ENCODE measurements at regions not wholly inside any gene's neighbourhood (a gene's known extent, or its start where the extent isn't known, plus 50 kb on each side); places are given as distances from the start of the nearest gene placed in this dataset.

DNA sequence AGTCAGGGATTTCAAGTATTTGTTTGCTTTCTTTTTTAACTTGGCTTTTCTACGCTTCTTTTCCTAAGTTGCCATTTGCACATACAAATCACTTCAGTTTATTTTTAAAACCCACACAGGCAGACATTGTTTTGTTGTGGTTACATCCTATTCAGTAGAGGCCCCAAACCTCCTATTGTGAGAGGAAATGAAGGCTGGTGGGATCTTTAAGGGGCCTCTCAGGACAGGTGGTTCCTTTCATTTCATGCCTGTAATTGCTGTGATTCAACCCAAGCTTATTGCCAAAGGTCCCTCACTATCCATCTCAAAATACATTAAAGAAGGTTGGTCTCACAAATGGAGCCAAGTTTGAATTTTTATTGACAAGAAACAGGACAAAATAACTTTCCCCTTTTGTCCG lies 257.1 kb downstream of the ADAMTS20 start:
- Histone ChIP-seq H3K4me1 (ENCODE audit: control insufficient read depth, insufficient read depth, low read length) (peaks cover 6% of the 10 kb centered on the region), H3K27me3 (replicated peaks; ENCODE audit: control insufficient read depth, insufficient read depth, low read length) (no peaks in the 10 kb centered on the region), H3K9ac (ENCODE audit: low read length) (no peak overlapping the region), H3K9me3 (ENCODE audit: control insufficient read depth, low read length) (no peaks in the 10 kb centered on the region), H3K36me3 (ENCODE audit: control insufficient read depth, insufficient read depth, low read length, severe bottlenecking) (no peaks in the 10 kb centered on the region), H3K4me3 (ENCODE audit: low read length) (no peak overlapping the region)
- DNase-seq (ENCODE audit: low read depth): no peak

DNA sequence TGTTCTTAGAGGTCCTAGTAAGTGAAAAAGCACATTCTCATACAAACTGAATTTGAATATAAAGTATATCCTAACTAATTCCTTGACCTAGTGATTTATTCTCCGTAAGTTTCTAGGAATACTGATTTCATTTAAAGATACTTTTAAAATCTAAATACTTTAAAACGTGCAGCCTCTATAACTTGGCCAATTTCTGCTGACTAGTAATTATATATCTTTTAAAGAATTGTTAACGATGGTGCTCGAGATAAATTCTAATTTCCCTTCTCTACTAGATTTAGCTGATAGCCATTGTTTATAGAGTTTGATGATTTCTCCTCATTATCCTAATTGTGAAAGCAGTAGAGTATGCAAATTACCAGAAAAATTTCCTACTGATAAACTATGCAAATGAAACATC lies 257.9 kb downstream of the ADAMTS20 start:
- no peak for DNase-seq (ENCODE audit: low read depth)

DNA sequence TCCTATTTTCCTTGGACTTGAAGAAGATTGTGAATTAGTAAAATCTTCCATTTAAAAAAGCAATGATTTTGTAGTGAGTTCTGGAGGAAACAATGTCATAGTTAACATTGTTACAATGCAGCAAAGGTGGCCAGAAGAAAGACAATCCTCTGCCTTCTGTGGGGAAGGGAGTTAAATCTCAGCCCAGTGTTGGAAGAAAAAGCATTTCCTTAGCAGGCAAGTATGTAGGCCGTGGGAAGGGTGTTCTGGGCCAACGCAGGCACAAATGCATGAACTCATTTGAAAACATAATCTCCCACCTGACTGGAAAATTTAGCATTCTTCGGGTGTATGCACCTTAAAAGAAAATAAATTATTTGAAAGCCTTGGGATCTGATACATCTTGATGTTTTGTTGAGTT lies 258.6 kb downstream of the ADAMTS20 start:
- Histone ChIP-seq H3K4me1 (ENCODE audit: control insufficient read depth, insufficient read depth, low read length) (peaks cover 18% of the 10 kb centered on the region), H3K9ac (ENCODE audit: low read length) (no peak overlapping the region), H3K4me3 (ENCODE audit: low read length) (no peak overlapping the region), H3K36me3 (ENCODE audit: control insufficient read depth, insufficient read depth, low read length, severe bottlenecking) (no peaks in the 10 kb centered on the region), H3K27me3 (replicated peaks; ENCODE audit: control insufficient read depth, insufficient read depth, low read length) (no peaks in the 10 kb centered on the region), H3K9me3 (ENCODE audit: control insufficient read depth, low read length) (no peaks in the 10 kb centered on the region)
- no peak for DNase-seq (ENCODE audit: low read depth)

More for the DNA sequence above, 257.9 kb downstream of the ADAMTS20 start:
- Histone ChIP-seq H3K9me3 (ENCODE audit: control insufficient read depth, low read length) (no peaks in the 10 kb centered on the region), H3K27me3 (replicated peaks; ENCODE audit: control insufficient read depth, insufficient read depth, low read length) (no peaks in the 10 kb centered on the region), H3K4me3 (ENCODE audit: low read length) (no peak overlapping the region), H3K36me3 (ENCODE audit: control insufficient read depth, insufficient read depth, low read length, severe bottlenecking) (no peaks in the 10 kb centered on the region), H3K9ac (ENCODE audit: low read length) (no peak overlapping the region), H3K4me1 (ENCODE audit: control insufficient read depth, insufficient read depth, low read length) (peaks cover 12% of the 10 kb centered on the region)

DNA sequence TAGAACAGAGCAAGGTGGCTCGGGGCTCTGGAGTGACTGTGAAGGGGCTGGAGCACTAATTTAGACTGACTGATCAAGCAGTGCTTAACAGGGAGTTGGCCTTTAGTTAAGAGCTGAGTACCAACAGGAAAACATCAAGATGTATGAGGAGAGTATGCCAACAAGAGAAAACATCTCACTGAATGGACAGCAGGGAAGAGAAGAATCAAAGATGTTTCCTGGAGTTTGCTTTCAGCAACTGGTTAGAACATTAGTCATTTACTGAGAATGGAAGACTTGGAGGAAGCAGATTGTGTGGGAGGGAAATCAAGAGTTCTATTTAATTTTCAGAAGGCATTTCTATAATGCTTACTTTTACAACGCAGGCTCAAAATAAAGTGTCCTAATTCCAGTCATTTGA lies 259.3 kb downstream of the ADAMTS20 start:
- H3K36me3 ChIP-seq (ENCODE audit: control insufficient read depth, insufficient read depth, low read length, severe bottlenecking): no peaks in the 10 kb centered on the region
- peaks cover 18% of the 10 kb centered on the region for H3K4me1 ChIP-seq (ENCODE audit: control insufficient read depth, insufficient read depth, low read length)
- H3K27me3 ChIP-seq (replicated peaks; ENCODE audit: control insufficient read depth, insufficient read depth, low read length): no peaks in the 10 kb centered on the region
- DNase-seq (ENCODE audit: low read depth): peak; percentile 69
- no peak overlapping the region for H3K4me3 ChIP-seq (ENCODE audit: low read length)
- H3K9me3 ChIP-seq (ENCODE audit: control insufficient read depth, low read length): no peaks in the 10 kb centered on the region
- no peak overlapping the region for H3K9ac ChIP-seq (ENCODE audit: low read length)

DNA sequence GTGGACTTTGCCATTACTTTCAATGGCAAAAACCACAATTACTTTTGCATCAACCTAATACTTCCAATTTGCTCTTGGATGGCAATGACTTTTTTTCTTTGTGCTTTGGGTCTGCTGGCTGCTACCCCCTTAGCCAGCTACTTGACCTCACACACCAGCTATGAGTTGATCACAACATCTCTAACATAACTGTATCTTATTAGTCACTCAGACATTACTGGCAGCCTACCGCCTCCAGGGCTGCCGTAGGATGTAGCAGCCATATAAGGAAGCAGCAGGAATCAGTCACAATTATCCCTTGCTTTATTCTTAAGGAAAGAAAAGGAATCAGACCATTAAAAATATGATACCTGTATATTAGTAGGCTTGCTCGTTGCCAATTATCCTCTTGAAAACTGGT lies 260.5 kb downstream of the ADAMTS20 start:
- Histone ChIP-seq H3K9me3 (ENCODE audit: control insufficient read depth, low read length) (no peaks in the 10 kb centered on the region), H3K4me3 (ENCODE audit: low read length) (no peak overlapping the region), H3K27me3 (replicated peaks; ENCODE audit: control insufficient read depth, insufficient read depth, low read length) (no peaks in the 10 kb centered on the region), H3K9ac (ENCODE audit: low read length) (no peak overlapping the region), H3K36me3 (ENCODE audit: control insufficient read depth, insufficient read depth, low read length, severe bottlenecking) (no peaks in the 10 kb centered on the region), H3K4me1 (ENCODE audit: control insufficient read depth, insufficient read depth, low read length) (peaks cover 18% of the 10 kb centered on the region)
- peak; percentile 44 for DNase-seq (ENCODE audit: low read depth)

DNA sequence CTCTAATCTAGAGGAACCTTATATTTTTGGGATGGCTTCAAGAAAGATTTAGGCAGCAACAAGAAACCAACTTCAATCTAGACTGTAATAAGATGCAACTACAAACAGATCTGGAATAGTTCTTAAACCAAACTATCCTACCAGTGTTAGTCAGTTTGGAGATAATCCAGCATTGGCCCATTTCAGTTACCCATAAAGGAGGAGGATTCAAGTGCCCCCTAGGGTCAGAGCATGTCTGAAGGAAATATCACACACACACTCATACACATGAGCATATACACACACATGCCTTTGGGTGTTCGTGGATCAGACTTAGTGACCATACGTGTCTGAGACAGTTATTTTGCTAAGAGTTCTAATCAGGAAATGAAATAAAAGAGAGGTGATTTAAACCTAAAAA lies 261.2 kb downstream of the ADAMTS20 start:
- DNase-seq (ENCODE audit: low read depth): no peak
- Histone ChIP-seq H3K4me3 (ENCODE audit: low read length) (no peak overlapping the region), H3K9ac (ENCODE audit: low read length) (no peak overlapping the region), H3K9me3 (ENCODE audit: control insufficient read depth, low read length) (no peaks in the 10 kb centered on the region), H3K4me1 (ENCODE audit: control insufficient read depth, insufficient read depth, low read length) (peaks cover 18% of the 10 kb centered on the region), H3K36me3 (ENCODE audit: control insufficient read depth, insufficient read depth, low read length, severe bottlenecking) (no peaks in the 10 kb centered on the region), H3K27me3 (replicated peaks; ENCODE audit: control insufficient read depth, insufficient read depth, low read length) (no peaks in the 10 kb centered on the region)

DNA sequence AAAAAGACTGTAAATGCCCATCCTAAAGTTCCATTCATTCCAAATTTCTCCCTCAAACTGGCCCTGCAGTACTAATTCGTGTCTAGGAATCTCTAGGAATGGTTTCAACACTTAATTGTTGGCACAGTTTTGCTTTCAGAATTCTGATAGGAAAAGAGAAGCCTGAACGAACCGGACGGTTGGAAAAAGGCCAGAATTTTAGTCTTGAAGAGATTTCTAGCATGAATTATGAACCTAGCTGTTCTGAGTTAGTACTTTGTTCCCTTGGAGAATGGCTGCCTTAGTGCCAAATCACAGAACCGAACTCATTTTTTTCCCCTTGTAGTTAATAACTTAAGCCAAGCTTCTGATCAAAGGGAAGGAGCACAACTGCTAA lies 262.6 kb downstream of the ADAMTS20 start:
- H3K4me3 ChIP-seq (ENCODE audit: low read length): peak overlapping the region; percentile 60
- no peak overlapping the region for H3K9ac ChIP-seq (ENCODE audit: low read length)
- no peaks in the 10 kb centered on the region for H3K27me3 ChIP-seq (replicated peaks; ENCODE audit: control insufficient read depth, insufficient read depth, low read length)
- peaks cover 32% of the 10 kb centered on the region for H3K4me1 ChIP-seq (ENCODE audit: control insufficient read depth, insufficient read depth, low read length)
- H3K36me3 ChIP-seq (ENCODE audit: control insufficient read depth, insufficient read depth, low read length, severe bottlenecking): no peaks in the 10 kb centered on the region
- H3K9me3 ChIP-seq (ENCODE audit: control insufficient read depth, low read length): no peaks in the 10 kb centered on the region
- DNase-seq (ENCODE audit: low read depth): peak; percentile 57

DNA sequence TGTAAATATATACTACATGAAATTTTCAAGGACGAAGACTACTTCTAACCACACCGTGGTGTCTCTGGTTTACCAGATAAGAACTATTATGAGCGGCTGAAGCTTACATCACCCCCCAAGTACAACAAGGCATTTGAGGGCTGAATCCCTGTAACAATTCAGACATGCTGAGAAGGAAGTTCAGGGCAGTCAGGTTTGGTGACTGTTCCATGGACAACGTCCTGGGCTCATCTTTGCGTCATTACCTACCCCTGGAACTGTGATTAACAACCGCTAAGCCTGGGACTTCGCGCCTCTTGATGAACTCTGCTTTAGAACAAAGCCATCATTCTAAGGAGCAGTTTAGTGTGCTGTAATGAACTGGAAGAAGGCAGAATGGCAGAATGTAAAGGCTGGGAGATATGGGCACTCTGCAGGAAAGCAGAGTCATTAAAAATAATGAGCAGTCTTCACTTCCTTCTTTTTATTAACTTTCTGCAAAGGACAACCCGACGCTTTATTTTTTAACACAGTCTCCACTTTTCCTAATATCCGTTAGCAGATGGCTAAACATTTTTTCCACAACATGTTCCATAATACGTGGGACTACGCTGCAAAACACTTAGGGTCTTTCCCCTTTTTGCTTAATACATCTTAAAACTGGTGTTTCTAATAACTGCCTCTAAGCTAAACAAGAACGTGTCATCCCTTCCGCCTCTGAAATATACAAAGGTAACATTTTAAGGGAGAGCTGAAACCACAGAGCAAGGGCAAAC lies 263.2 kb downstream of the ADAMTS20 start:
- no peak overlapping the region for H3K9ac ChIP-seq (ENCODE audit: low read length)
- H3K27me3 ChIP-seq (replicated peaks; ENCODE audit: control insufficient read depth, insufficient read depth, low read length): no peaks in the 10 kb centered on the region
- H3K4me3 ChIP-seq (ENCODE audit: low read length): peak overlapping the region; percentile 60
- H3K4me1 ChIP-seq (ENCODE audit: control insufficient read depth, insufficient read depth, low read length): peaks cover 37% of the 10 kb centered on the region
- no peaks in the 10 kb centered on the region for H3K9me3 ChIP-seq (ENCODE audit: control insufficient read depth, low read length)
- no peaks in the 10 kb centered on the region for H3K36me3 ChIP-seq (ENCODE audit: control insufficient read depth, insufficient read depth, low read length, severe bottlenecking)
- DNase-seq (ENCODE audit: low read depth): no peak

DNA sequence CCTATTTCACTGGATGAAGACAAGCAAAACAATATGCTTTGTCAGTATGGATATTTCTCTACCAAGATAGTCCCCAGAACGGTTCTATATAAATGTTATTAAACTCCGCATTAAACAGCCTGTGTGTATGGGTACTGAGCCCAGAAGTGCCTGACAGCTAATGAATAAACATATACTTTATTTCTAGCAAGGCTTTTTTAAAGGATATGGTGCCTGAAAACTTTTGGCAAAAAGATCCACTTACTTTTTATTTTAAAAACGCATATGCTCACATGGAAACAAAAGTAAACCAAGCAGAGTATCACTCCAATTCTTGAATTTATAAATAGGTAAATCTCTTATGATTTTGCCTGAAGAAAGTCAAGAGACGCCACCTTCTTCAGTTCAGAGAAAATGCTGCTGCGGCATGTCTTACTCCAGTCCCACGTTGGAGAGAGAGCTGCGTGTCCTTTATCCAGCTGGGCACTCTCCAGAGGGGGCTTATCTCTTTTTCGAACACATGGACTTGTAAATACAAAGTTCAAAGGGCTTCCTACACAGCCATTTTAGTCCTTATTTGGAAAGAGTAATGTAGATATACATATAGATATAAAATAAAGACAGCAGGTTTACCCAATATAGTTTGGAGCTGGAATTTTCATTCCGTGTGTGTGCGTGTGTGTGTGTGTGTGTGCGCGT lies 264.2 kb downstream of the ADAMTS20 start:
- H3K9me3 ChIP-seq (ENCODE audit: control insufficient read depth, low read length): no peaks in the 10 kb centered on the region
- H3K27me3 ChIP-seq (replicated peaks; ENCODE audit: control insufficient read depth, insufficient read depth, low read length): no peaks in the 10 kb centered on the region
- H3K9ac ChIP-seq (ENCODE audit: low read length): no peak overlapping the region
- DNase-seq (ENCODE audit: low read depth): no peak
- no peak overlapping the region for H3K4me3 ChIP-seq (ENCODE audit: low read length)
- H3K36me3 ChIP-seq (ENCODE audit: control insufficient read depth, insufficient read depth, low read length, severe bottlenecking): no peaks in the 10 kb centered on the region
- H3K4me1 ChIP-seq (ENCODE audit: control insufficient read depth, insufficient read depth, low read length): peaks cover 37% of the 10 kb centered on the region

DNA sequence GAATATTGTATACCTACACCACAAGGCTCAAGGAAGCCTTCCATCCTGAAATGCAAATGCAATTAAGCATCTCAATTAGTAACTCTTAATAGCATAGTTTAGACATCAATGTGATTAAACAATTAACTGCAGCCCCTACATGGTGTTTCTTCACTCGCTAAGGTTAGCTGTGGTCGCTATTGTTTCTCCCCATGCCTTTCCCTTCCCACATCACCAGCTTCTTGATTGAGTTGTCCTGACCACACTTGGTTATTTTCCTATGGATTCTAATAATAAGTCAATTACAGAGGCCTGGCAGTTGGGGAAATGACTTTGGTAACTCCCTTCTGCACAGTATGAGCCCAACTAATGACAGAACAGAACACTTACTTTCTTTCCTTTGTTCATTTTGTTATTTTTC lies 265.0 kb downstream of the ADAMTS20 start:
- no peak for DNase-seq (ENCODE audit: low read depth)
- Histone ChIP-seq H3K36me3 (ENCODE audit: control insufficient read depth, insufficient read depth, low read length, severe bottlenecking) (no peaks in the 10 kb centered on the region), H3K9ac (ENCODE audit: low read length) (no peak overlapping the region), H3K9me3 (ENCODE audit: control insufficient read depth, low read length) (no peaks in the 10 kb centered on the region), H3K4me1 (ENCODE audit: control insufficient read depth, insufficient read depth, low read length) (peaks cover 32% of the 10 kb centered on the region), H3K27me3 (replicated peaks; ENCODE audit: control insufficient read depth, insufficient read depth, low read length) (no peaks in the 10 kb centered on the region), H3K4me3 (ENCODE audit: low read length) (no peak overlapping the region)

DNA sequence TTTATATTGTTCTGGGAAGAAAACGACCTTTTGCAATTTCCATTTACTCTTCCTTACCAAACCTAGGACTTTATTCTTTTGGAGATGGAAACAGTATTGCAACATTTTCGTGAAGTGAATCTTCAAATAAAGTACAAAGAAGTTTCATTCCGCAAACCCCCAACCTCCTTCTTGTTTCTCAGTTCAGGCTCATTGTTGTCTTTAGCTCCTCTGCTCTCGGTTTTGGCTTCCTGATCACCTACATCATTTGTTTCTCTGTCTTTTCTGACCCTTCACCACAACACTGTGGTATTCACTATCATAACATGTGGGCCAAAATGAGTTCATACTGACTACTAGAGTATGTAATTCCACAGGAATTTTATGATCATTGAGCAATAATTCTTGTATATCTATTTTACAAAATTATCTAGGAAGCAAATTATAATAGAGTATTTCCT lies 266.8 kb downstream of the ADAMTS20 start:
- peaks cover 32% of the 10 kb centered on the region for H3K4me1 ChIP-seq (ENCODE audit: control insufficient read depth, insufficient read depth, low read length)
- no peaks in the 10 kb centered on the region for H3K27me3 ChIP-seq (replicated peaks; ENCODE audit: control insufficient read depth, insufficient read depth, low read length)
- no peaks in the 10 kb centered on the region for H3K9me3 ChIP-seq (ENCODE audit: control insufficient read depth, low read length)
- peak; percentile 89 for DNase-seq (ENCODE audit: low read depth)
- no peak overlapping the region for H3K9ac ChIP-seq (ENCODE audit: low read length)
- no peaks in the 10 kb centered on the region for H3K36me3 ChIP-seq (ENCODE audit: control insufficient read depth, insufficient read depth, low read length, severe bottlenecking)
- peak overlapping the region; percentile 48 for H3K4me3 ChIP-seq (ENCODE audit: low read length)

Data from adipocyte (in vitro differentiated cells).